Osteoblast (primary cell): ENCODE measurements at regions not wholly inside any gene's neighbourhood (a gene's known extent, or its start where the extent isn't known, plus 50 kb on each side); places are given as distances from the start of the nearest gene placed in this dataset.
A peak's percentile ranks its signal among the peaks of the same experiment; 100 is the strongest.

Source experiments
- DNase-seq: peaks from one replicate; pipeline ENCODE4 v3.0.0; 2011; ENCODE audit warnings: low spot score, mixed read lengths; ENCODE audit not compliant: insufficient read length; ENCODE audit errors: missing footprints
- H2AFZ ChIP-seq: 2 replicates; pipeline ENCODE4 v1.6.0; 2011; ENCODE audit warnings: mild to moderate bottlenecking, low read length
- H3K27ac ChIP-seq: 2 replicates; pipeline ENCODE4 v1.5.1; 2011; ENCODE audit warnings: mild to moderate bottlenecking, low read depth, low read length, moderate library complexity
- H3K27me3 ChIP-seq: 2 replicates; pipeline ENCODE4 v1.6.0; 2012; ENCODE audit warnings: mild to moderate bottlenecking, control low read depth, inconsistent platforms, low read length, moderate library complexity; ENCODE audit not compliant: insufficient read depth
- H3K36me3 ChIP-seq: 2 replicates; pipeline ENCODE4 v1.5.1; 2011; ENCODE audit warnings: mild to moderate bottlenecking, low read length, control low read depth, moderate library complexity; ENCODE audit not compliant: insufficient read depth
- H3K4me1 ChIP-seq: 2 replicates; pipeline ENCODE4 v1.5.1; 2011; ENCODE audit warnings: mild to moderate bottlenecking, low read length, control low read depth, moderate library complexity; ENCODE audit not compliant: insufficient read depth
- H3K4me2 ChIP-seq: 2 replicates; pipeline ENCODE4 v1.6.0; 2011; ENCODE audit warnings: mild to moderate bottlenecking, low read length; ENCODE audit not compliant: insufficient read depth
- H3K4me3 ChIP-seq: fragments of 200-600 bp; sonication (generic); 3 replicates; pipeline ENCODE4 v1.5.1; 2012; ENCODE audit warnings: mild to moderate bottlenecking, low read length, inconsistent platforms; ENCODE audit not compliant: insufficient read depth
- H3K79me2 ChIP-seq: 2 replicates; pipeline ENCODE4 v1.6.0; 2012; ENCODE audit warnings: mild to moderate bottlenecking, low read length, control low read depth, inconsistent platforms; ENCODE audit not compliant: insufficient read depth
- H3K9me3 ChIP-seq: 2 replicates; pipeline ENCODE4 v1.5.1; 2011; ENCODE audit warnings: low read depth, low read length, control low read depth
- H4K20me1 ChIP-seq: 2 replicates; pipeline ENCODE4 v1.6.0; 2012; ENCODE audit warnings: mild to moderate bottlenecking, low read length, control low read depth; ENCODE audit not compliant: insufficient read depth
- CTCF ChIP-seq: IDR thresholded peaks from 2 replicates; pipeline ENCODE4 v1.5.1; 2011; ENCODE audit warnings: mild to moderate bottlenecking, low read depth, low read length, moderate library complexity; ENCODE audit errors: extremely low read depth

GRCh38 chr15:95868450-95868849, 462.1 kb upstream of the NR2F2 start:
- Histone ChIP-seq H3K79me2 (no peaks in the 10 kb centered on the region), H3K9me3 (no peaks in the 10 kb centered on the region), H3K4me3 (no peak overlapping the region), H2AFZ (no peak overlapping the region), H3K36me3 (no peaks in the 10 kb centered on the region), H4K20me1 (no peaks in the 10 kb centered on the region), H3K4me2 (no peak overlapping the region), H3K27me3 (no peaks in the 10 kb centered on the region), H3K4me1 (no peaks in the 10 kb centered on the region), H3K27ac (no peak overlapping the region)
- no peak for DNase-seq
- TF ChIP-seq CTCF = no peak

GRCh38 chr15:95868970-95869369, 461.5 kb upstream of the NR2F2 start:
- no peaks in the 10 kb centered on the region for H4K20me1 ChIP-seq
- DNase-seq = no peak

GRCh38 chr15:95869920-95870319, 460.6 kb upstream of the NR2F2 start:
- DNase-seq = no peak
- H3K4me1 ChIP-seq = no peaks in the 10 kb centered on the region
- no peaks in the 10 kb centered on the region for H3K36me3 ChIP-seq
- H2AFZ ChIP-seq = no peak overlapping the region
- TF ChIP-seq CTCF = no peak
- H3K27me3 ChIP-seq = no peaks in the 10 kb centered on the region
- no peak overlapping the region for H3K4me3 ChIP-seq
- no peak overlapping the region for H3K4me2 ChIP-seq
- no peaks in the 10 kb centered on the region for H3K9me3 ChIP-seq
- no peaks in the 10 kb centered on the region for H4K20me1 ChIP-seq
- H3K79me2 ChIP-seq = no peaks in the 10 kb centered on the region
- H3K27ac ChIP-seq = no peak overlapping the region

More at GRCh38 chr15:95868970-95869369, 461.5 kb upstream of the NR2F2 start:
- Histone ChIP-seq H3K36me3 (no peaks in the 10 kb centered on the region), H3K4me3 (no peak overlapping the region), H3K27ac (no peak overlapping the region), H3K79me2 (no peaks in the 10 kb centered on the region), H3K9me3 (no peaks in the 10 kb centered on the region), H3K27me3 (no peaks in the 10 kb centered on the region), H2AFZ (no peak overlapping the region), H3K4me2 (no peak overlapping the region), H3K4me1 (no peaks in the 10 kb centered on the region)
- no peak for TF ChIP-seq CTCF

GRCh38 chr15:95872366-95872771, 458.1 kb upstream of the NR2F2 start:
- no peaks in the 10 kb centered on the region for H3K9me3 ChIP-seq
- no peak overlapping the region for H3K4me3 ChIP-seq
- no peaks in the 10 kb centered on the region for H3K27me3 ChIP-seq

More at GRCh38 chr15:95872366-95872771, 458.1 kb upstream of the NR2F2 start:
- no peak overlapping the region for H2AFZ ChIP-seq
- TF ChIP-seq CTCF = no peak
- DNase-seq = peak; percentile 14
- H3K79me2 ChIP-seq = no peaks in the 10 kb centered on the region
- no peak overlapping the region for H3K4me2 ChIP-seq
- H3K27ac ChIP-seq = no peak overlapping the region
- H4K20me1 ChIP-seq = no peaks in the 10 kb centered on the region
- H3K36me3 ChIP-seq = no peaks in the 10 kb centered on the region
- no peaks in the 10 kb centered on the region for H3K4me1 ChIP-seq
